Mesenchymal stem cell (in vitro differentiated cells and primary cell): ENCODE measurements at regions not wholly inside any gene's neighbourhood (a gene's known extent, or its start where the extent isn't known, plus 50 kb on each side); places are given as distances from the start of the nearest gene placed in this dataset.
A peak's percentile ranks its signal among the peaks of the same experiment; 100 is the strongest.

Experiments used
- DNase-seq: peaks from one replicate; pipeline ENCODE4 v3.0.0-alpha.2; 2013
- H2AFZ ChIP-seq: one replicate; pipeline ENCODE4 v1.6.1; 2013; ENCODE audit warnings: low read depth, mild to moderate bottlenecking, control low read depth, inconsistent platforms, low read length, moderate library complexity
- H2AK5ac ChIP-seq: 2 replicates; pipeline ENCODE4 v1.6.1; 2013; ENCODE audit warnings: low read length, moderate library complexity, mild to moderate bottlenecking, inconsistent platforms; ENCODE audit not compliant: severe bottlenecking
- H2BK120ac ChIP-seq: one replicate; pipeline ENCODE4 v1.6.1; 2013; ENCODE audit warnings: low read depth, mild to moderate bottlenecking, inconsistent platforms, low read length, moderate library complexity
- H2BK12ac ChIP-seq, 2 experiments: one replicate each; pipeline ENCODE4 v1.6.1; 2013; ENCODE audit warnings: inconsistent platforms in 2 of 2, low read length in 2 of 2, mild to moderate bottlenecking in 2 of 2, moderate library complexity in 2 of 2, control low read depth in 1 of 2
- H2BK15ac ChIP-seq: one replicate; pipeline ENCODE4 v1.6.1; 2013; ENCODE audit warnings: mild to moderate bottlenecking, low read depth, inconsistent platforms; ENCODE audit not compliant: poor library complexity, severe bottlenecking
- H2BK5ac ChIP-seq: 2 replicates; pipeline ENCODE4 v1.6.1; 2013; ENCODE audit warnings: low read depth, mild to moderate bottlenecking, low read length, control low read depth, inconsistent platforms; ENCODE audit not compliant: poor library complexity, severe bottlenecking
- H3K14ac ChIP-seq, 2 experiments: one replicate each; pipeline ENCODE4 v1.6.1; 2013; ENCODE audit warnings: inconsistent platforms in 2 of 2, low read length in 2 of 2, control low read depth in 1 of 2, mild to moderate bottlenecking in 1 of 2, moderate library complexity in 1 of 2
- H3K18ac ChIP-seq, 2 experiments: one replicate each; pipeline ENCODE4 v1.6.1; 2013; ENCODE audit warnings: inconsistent platforms in 2 of 2, low read length in 2 of 2, control low read depth in 1 of 2, low read depth in 1 of 2, mild to moderate bottlenecking in 1 of 2
- H3K23ac ChIP-seq, 2 experiments: one replicate each; pipeline ENCODE4 v1.6.1; 2013; ENCODE audit warnings: inconsistent platforms in 2 of 2, low read length in 2 of 2, mild to moderate bottlenecking in 2 of 2, moderate library complexity in 2 of 2, control low read depth in 1 of 2
- H3K27ac ChIP-seq: 2 replicates; pipeline ENCODE4 v1.5.1; 2013; ENCODE audit warnings: mild to moderate bottlenecking, moderate library complexity, low read length, control low read depth, inconsistent platforms; ENCODE audit not compliant: poor library complexity, severe bottlenecking
- H3K27me3 ChIP-seq, 2 experiments: 2 replicates each; pipeline versions ENCODE4 v1.6.1 to v1.7.0; 2013; ENCODE audit warnings: low read length in 2 of 2, mild to moderate bottlenecking in 2 of 2, moderate library complexity in 2 of 2, control low read depth in 1 of 2, inconsistent platforms in 1 of 2; ENCODE audit not compliant: control insufficient read depth in 1 of 2, insufficient read depth in 1 of 2
- H3K36me3 ChIP-seq, 2 experiments: 2 replicates each; pipeline versions ENCODE4 v1.6.1 to v1.7.0; 2013; ENCODE audit warnings: low read length in 2 of 2, control low read depth in 1 of 2, inconsistent platforms in 1 of 2, low read depth in 1 of 2, mild to moderate bottlenecking in 1 of 2; ENCODE audit not compliant: insufficient read depth in 2 of 2, control insufficient read depth in 1 of 2
- H3K4ac ChIP-seq, 2 experiments: one replicate each; pipeline ENCODE4 v1.6.1; 2013; ENCODE audit warnings: inconsistent platforms in 2 of 2, low read length in 2 of 2, mild to moderate bottlenecking in 2 of 2, moderate library complexity in 2 of 2, control low read depth in 1 of 2, low read depth in 1 of 2
- H3K4me1 ChIP-seq: 2 replicates; pipeline ENCODE4 v1.6.1; 2013; ENCODE audit warnings: low read depth, low read length, control low read depth; ENCODE audit not compliant: control insufficient read depth, insufficient read depth
- H3K4me2 ChIP-seq: 2 replicates; pipeline ENCODE4 v1.6.1; 2013; ENCODE audit warnings: low read length, mild to moderate bottlenecking, inconsistent platforms; ENCODE audit not compliant: poor library complexity, severe bottlenecking
- H3K4me3 ChIP-seq, 2 experiments: 2 replicates each; pipeline versions ENCODE4 v1.5.1 to v1.7.0; 2013; ENCODE audit warnings: low read length in 2 of 2, mild to moderate bottlenecking in 2 of 2, control low read depth in 1 of 2, low read depth in 1 of 2; ENCODE audit not compliant: insufficient read depth in 1 of 2
- H3K79me1 ChIP-seq: replicated peaks from 2 replicates; pipeline ENCODE4 v1.6.1; 2013; ENCODE audit warnings: mild to moderate bottlenecking, control low read depth, low read length, inconsistent platforms; ENCODE audit not compliant: poor library complexity, severe bottlenecking
- H3K9ac ChIP-seq: 2 replicates; pipeline ENCODE4 v1.7.0; 2013; ENCODE audit warnings: mild to moderate bottlenecking, low read length, moderate library complexity
- H3K9me3 ChIP-seq: 2 replicates; pipeline ENCODE4 v1.7.0; 2013; ENCODE audit warnings: mild to moderate bottlenecking, low read length; ENCODE audit not compliant: control insufficient read depth
- H4K8ac ChIP-seq: one replicate; pipeline ENCODE4 v1.6.1; 2013; ENCODE audit warnings: inconsistent platforms, mild to moderate bottlenecking, low read length, moderate library complexity
- H4K91ac ChIP-seq: one replicate; pipeline ENCODE4 v1.6.1; 2013; ENCODE audit warnings: mild to moderate bottlenecking, low read length, inconsistent platforms
- WGBS: methylation state at CpG from one replicate; pipeline ENCODE4 v1.1.7; 2013; ENCODE audit warnings: mixed read lengths; 5-methylcytosine and 5-hydroxymethylcytosine counted together

DNA sequence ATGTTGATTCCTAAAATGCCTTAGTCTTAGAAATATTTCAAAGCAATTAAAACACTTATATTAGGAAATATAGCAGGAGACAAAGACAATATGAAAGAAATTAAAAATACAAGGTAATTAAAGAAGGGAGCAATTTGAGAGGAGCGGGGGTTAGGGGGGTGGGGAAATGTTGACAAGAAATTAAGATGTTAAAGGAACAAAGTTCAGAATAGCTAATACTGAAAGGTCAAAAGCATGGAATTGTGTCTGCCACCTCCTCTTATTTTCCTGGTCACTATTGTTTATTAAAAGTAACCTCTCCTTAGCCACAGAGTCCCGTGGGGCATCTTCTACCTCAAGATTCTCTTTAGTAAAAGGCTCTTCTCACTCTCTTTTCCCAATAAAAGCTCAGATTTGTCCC, 244.1 kb downstream of the MREG start:
- Histone ChIP-seq H4K8ac (no peak overlapping the region), H3K36me3 (peaks cover 0 to 22% of the 10 kb centered on the region in 2 experiments), H3K9ac (no peak overlapping the region), H4K91ac (no peak overlapping the region), H3K4me2 (no peak overlapping the region), H3K18ac (no peak overlapping the region), H2AFZ (no peak overlapping the region), H3K9me3 (peaks cover 18% of the 10 kb centered on the region), H3K4me1 (peaks cover 7% of the 10 kb centered on the region), H2BK5ac (no peak overlapping the region), H3K4me3 (no peak overlapping the region), H3K27ac (no peak overlapping the region), H3K27me3 (no peaks in the 10 kb centered on the region), H2AK5ac (no peak overlapping the region), H3K14ac (no peak overlapping the region), H3K79me1 (no peaks in the 10 kb centered on the region), H2BK120ac (no peak overlapping the region), H2BK15ac (no peak overlapping the region), H3K23ac (no peak overlapping the region), H3K4ac (no peak overlapping the region), H2BK12ac (no peak overlapping the region)
- DNase-seq, result no peak
- 59% methylated on average over 2 of the region's 2 CpGs for WGBS

DNA sequence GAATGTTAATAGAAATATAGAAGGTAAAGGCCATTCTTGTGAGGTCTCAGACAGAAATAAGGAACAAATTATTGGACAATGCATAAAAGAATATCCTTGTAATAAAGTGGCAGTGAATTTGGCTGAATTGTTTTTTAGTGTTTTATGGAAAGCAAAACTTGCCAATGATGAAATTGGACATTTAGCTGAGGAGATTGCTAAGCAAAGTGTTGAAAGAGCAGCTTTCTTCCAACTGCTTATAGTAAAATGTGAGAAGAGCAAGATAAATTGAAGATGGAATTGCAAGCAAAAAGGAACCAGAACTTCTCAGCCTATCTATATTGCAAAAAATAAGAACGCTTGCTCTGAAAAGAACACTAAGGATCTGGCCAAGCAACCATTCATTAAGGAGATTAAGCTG, 245.7 kb downstream of the MREG start:
- no peak overlapping the region for H3K27ac ChIP-seq
- WGBS, result 100% methylated on average over 1 of the region's 1 CpG
- no peak overlapping the region for H3K9ac ChIP-seq
- H3K4ac ChIP-seq, result no peak overlapping the region
- H3K79me1 ChIP-seq, result no peaks in the 10 kb centered on the region
- peak overlapping the region; percentile 61 for H2AK5ac ChIP-seq
- H3K4me1 ChIP-seq, result peaks cover 2% of the 10 kb centered on the region
- H3K14ac ChIP-seq, result no peak overlapping the region
- no peak overlapping the region for H3K4me2 ChIP-seq
- no peak overlapping the region for H2BK120ac ChIP-seq
- H2BK15ac ChIP-seq, result no peak overlapping the region
- no peak overlapping the region for H3K23ac ChIP-seq
- no peak overlapping the region for H4K91ac ChIP-seq
- no peak overlapping the region for H3K4me3 ChIP-seq
- H2BK12ac ChIP-seq, result no peak overlapping the region
- H3K18ac ChIP-seq, result no peak overlapping the region
- H3K9me3 ChIP-seq, result peaks cover 18% of the 10 kb centered on the region
- no peak for DNase-seq
- H2AFZ ChIP-seq, result no peak overlapping the region
- H3K36me3 ChIP-seq, result peaks cover 0 to 22% of the 10 kb centered on the region in 2 experiments
- H3K27me3 ChIP-seq, result no peaks in the 10 kb centered on the region
- no peak overlapping the region for H4K8ac ChIP-seq
- no peak overlapping the region for H2BK5ac ChIP-seq

DNA sequence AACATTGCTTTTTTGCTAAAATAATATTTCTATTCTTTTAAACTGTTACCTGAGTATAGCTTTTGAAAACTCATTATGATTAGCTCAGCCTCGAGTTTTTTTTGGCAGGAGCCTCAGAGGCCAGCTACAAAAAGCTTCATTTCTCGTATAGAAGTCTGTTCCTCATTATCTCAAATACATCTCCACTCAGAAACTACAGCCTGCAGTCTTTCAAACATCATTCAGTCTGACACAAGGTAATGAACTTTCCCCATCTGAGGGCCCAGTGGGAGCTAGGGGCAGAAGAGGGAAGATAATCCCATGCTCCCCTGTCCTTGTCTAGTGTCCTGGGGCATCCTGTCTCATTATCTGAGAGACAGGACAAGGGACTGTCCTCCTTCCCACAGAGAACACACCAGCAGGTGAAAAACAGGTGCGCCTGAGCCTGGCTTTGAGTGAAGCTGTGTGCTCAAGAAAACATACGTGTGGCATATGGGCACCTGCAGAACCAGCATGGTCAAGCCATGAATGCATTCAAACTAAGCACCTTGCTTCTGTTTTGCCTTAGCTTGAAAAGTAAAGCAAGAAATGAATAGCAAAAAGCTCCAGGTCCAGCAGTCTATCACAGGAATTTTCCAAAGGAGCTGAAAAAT, 247.5 kb downstream of the MREG start:
- H3K9ac ChIP-seq, result no peak overlapping the region
- H3K4me2 ChIP-seq, result no peak overlapping the region
- no peak overlapping the region for H2BK15ac ChIP-seq
- H4K91ac ChIP-seq, result no peak overlapping the region
- no peak overlapping the region for H2BK120ac ChIP-seq
- H4K8ac ChIP-seq, result no peak overlapping the region
- no peak overlapping the region for H3K27ac ChIP-seq
- peaks cover 0 to 22% of the 10 kb centered on the region in 2 experiments for H3K36me3 ChIP-seq
- no peak overlapping the region for H3K18ac ChIP-seq
- H3K4ac ChIP-seq, result no peak overlapping the region
- H3K27me3 ChIP-seq, result no peaks in the 10 kb centered on the region
- H3K9me3 ChIP-seq, result peaks cover 18% of the 10 kb centered on the region
- no peak overlapping the region for H2BK5ac ChIP-seq
- DNase-seq, result no peak
- no peaks in the 10 kb centered on the region for H3K79me1 ChIP-seq
- H3K4me1 ChIP-seq, result no peaks in the 10 kb centered on the region
- H3K4me3 ChIP-seq, result no peak overlapping the region
- no peak overlapping the region for H3K23ac ChIP-seq
- WGBS, result 93% methylated on average over 4 of the region's 4 CpGs
- H2AFZ ChIP-seq, result no peak overlapping the region
- H2AK5ac ChIP-seq, result no peak overlapping the region
- H3K14ac ChIP-seq, result no peak overlapping the region
- H2BK12ac ChIP-seq, result no peak overlapping the region

DNA sequence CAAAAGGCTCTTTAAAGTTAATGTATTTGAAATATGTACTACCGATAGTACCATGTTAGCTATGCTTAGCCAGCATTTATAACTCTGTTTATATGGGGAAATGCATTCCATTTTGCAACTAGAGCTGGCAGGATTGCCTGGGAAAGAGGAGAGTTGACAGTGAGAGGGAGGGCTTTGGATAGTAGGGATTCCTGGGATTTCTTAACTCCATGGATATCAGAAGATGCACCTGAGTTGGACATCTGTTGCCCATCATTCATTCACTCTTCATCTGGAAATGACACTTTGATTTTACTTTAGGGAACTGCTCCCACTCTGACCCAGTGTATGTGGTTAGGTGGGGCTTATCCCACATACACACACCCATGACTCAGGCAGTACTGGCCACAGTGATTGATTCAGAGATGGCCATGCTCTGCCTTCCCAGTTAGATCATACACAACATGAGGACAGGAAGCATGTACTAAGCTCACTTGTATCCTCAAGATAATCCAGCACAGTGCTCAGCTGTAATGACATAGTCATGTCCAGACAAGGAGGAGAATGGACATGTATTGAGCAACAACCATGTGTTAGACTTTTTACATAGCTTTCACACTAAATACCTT, 248.8 kb downstream of the MREG start:
- H3K27me3 ChIP-seq, result no peaks in the 10 kb centered on the region

More for the DNA sequence above, 248.8 kb downstream of the MREG start:
- Histone ChIP-seq H2BK5ac (no peak overlapping the region), H4K8ac (no peak overlapping the region), H3K23ac (no peak overlapping the region), H3K18ac (peak overlapping the region in 1 of 2 experiments; percentile 16), H3K14ac (no peak overlapping the region), H2BK12ac (peak overlapping the region in 1 of 2 experiments; percentile 29), H2AFZ (no peak overlapping the region), H3K9me3 (peaks cover 18% of the 10 kb centered on the region), H3K4me3 (no peak overlapping the region), H3K4ac (no peak overlapping the region), H3K4me1 (no peaks in the 10 kb centered on the region), H2BK120ac (no peak overlapping the region), H2AK5ac (peak overlapping the region; percentile 36), H3K9ac (peak overlapping the region; percentile 10), H3K36me3 (peaks cover 0 to 22% of the 10 kb centered on the region in 2 experiments), H3K79me1 (no peaks in the 10 kb centered on the region), H3K4me2 (no peak overlapping the region), H2BK15ac (no peak overlapping the region), H4K91ac (no peak overlapping the region), H3K27ac (no peak overlapping the region)
- peak; percentile 78 for DNase-seq
- WGBS, result 100% methylated on average over 1 of the region's 1 CpG
